Astrocyte (in vitro differentiated cells and primary cell): ENCODE measurements at regions not wholly inside any gene's neighbourhood (a gene's known extent, or its start where the extent isn't known, plus 50 kb on each side); places are given as distances from the start of the nearest gene placed in this dataset.

ENCODE experiments used
- DNase-seq: peaks from one replicate; pipeline ENCODE4 v3.0.0-alpha.2; 2010; ENCODE audit warnings: low read depth
- FAIRE-seq: peaks from 2 replicates; lab custom pipeline; 2011; peaks lifted over from hg19 to GRCh38; lab: Jason Lieb, UNC
- H2AFZ ChIP-seq: 2 replicates; pipeline ENCODE4 v1.6.0; 2012; ENCODE audit warnings: low read depth, low read length, inconsistent platforms
- H3K27ac ChIP-seq: 2 replicates; pipeline ENCODE4 v1.5.1; 2011; ENCODE audit warnings: low read depth, low read length, inconsistent platforms
- H3K27me3 ChIP-seq: 2 replicates; pipeline ENCODE4 v1.6.0; 2011; ENCODE audit warnings: low read length, inconsistent platforms; ENCODE audit not compliant: insufficient read depth
- H3K36me3 ChIP-seq: 2 replicates; pipeline ENCODE4 v1.5.1; 2011; ENCODE audit warnings: low read length, inconsistent platforms; ENCODE audit not compliant: insufficient read depth
- H3K4me1 ChIP-seq: 2 replicates; pipeline ENCODE4 v1.5.1; 2011; ENCODE audit warnings: low read length, inconsistent platforms; ENCODE audit not compliant: insufficient read depth
- H3K4me2 ChIP-seq: 2 replicates; pipeline ENCODE4 v1.6.0; 2012; ENCODE audit warnings: low read length, inconsistent platforms
- H3K4me3 ChIP-seq: 2 replicates; pipeline ENCODE4 v1.5.1; 2011; ENCODE audit warnings: low read depth, mild to moderate bottlenecking, low read length, inconsistent platforms; ENCODE audit not compliant: insufficient read depth
- H3K79me2 ChIP-seq: 2 replicates; pipeline ENCODE4 v1.6.0; 2012; ENCODE audit warnings: mild to moderate bottlenecking, low read length, inconsistent platforms; ENCODE audit not compliant: insufficient read depth
- H3K9ac ChIP-seq: 2 replicates; pipeline ENCODE4 v1.6.0; 2012; ENCODE audit warnings: mild to moderate bottlenecking, low read length, inconsistent platforms
- H3K9me3 ChIP-seq: 2 replicates; pipeline ENCODE4 v1.5.1; 2012; ENCODE audit warnings: low read depth, mild to moderate bottlenecking, low read length, inconsistent platforms; ENCODE audit not compliant: insufficient read depth
- H4K20me1 ChIP-seq: 2 replicates; pipeline ENCODE4 v1.6.0; 2012; ENCODE audit warnings: low read length, inconsistent platforms; ENCODE audit not compliant: insufficient read depth
- H3K27ac Mint-ChIP-seq: one replicate; pipeline ENCODE4 v1.8.0; 2021; ENCODE audit warnings: mild to moderate bottlenecking, mixed read lengths; ENCODE audit not compliant: unreplicated experiment
- H3K27me3 Mint-ChIP-seq: one replicate; pipeline ENCODE4 v1.8.0; 2021; ENCODE audit warnings: low read depth, mixed read lengths; ENCODE audit not compliant: unreplicated experiment
- H3K36me3 Mint-ChIP-seq: one replicate; pipeline ENCODE4 v1.8.0; 2021; ENCODE audit warnings: low read depth, mixed read lengths; ENCODE audit not compliant: unreplicated experiment
- H3K4me1 Mint-ChIP-seq: one replicate; pipeline ENCODE4 v1.8.0; 2021; ENCODE audit warnings: low read depth, mixed read lengths; ENCODE audit not compliant: unreplicated experiment
- H3K4me3 Mint-ChIP-seq: one replicate; pipeline ENCODE4 v1.8.0; 2021; ENCODE audit warnings: mild to moderate bottlenecking, moderate library complexity, mixed read lengths; ENCODE audit not compliant: unreplicated experiment
- H3K9me3 Mint-ChIP-seq: one replicate; pipeline ENCODE4 v1.8.0; 2021; ENCODE audit warnings: mild to moderate bottlenecking, mixed read lengths; ENCODE audit not compliant: unreplicated experiment
- EZH2 ChIP-seq: IDR thresholded peaks from 2 replicates; pipeline ENCODE4 v1.6.1; 2012; ENCODE audit warnings: mild to moderate bottlenecking, low read length, inconsistent platforms; ENCODE audit not compliant: insufficient read depth
- TF ChIP-seq, protein P1 (sequence below): IDR thresholded peaks from 2 replicates; pipeline ENCODE4 v1.5.1; 2011; ENCODE audit warnings: low read depth, mild to moderate bottlenecking, inconsistent platforms, low read length, moderate library complexity; ENCODE audit not compliant: insufficient read depth

- FAIRE-seq (no peak), DNase-seq (peak; percentile 70)
- Histone ChIP-seq H3K4me2 (peak overlapping the region; percentile 4), H3K9ac (no peak overlapping the region), H3K27ac (peak overlapping the region; percentile 17), H3K36me3 (no peaks in the 10 kb centered on the region), H4K20me1 (no peaks in the 10 kb centered on the region), H3K27me3 (no peaks in the 10 kb centered on the region), H3K4me1 (peaks cover 9% of the 10 kb centered on the region), H3K4me3 (no peak overlapping the region), H3K79me2 (no peaks in the 10 kb centered on the region), H2AFZ (no peak overlapping the region), H3K9me3 (no peaks in the 10 kb centered on the region)
- peaks cover 2% of the 10 kb centered on the region for H3K36me3 Mint-ChIP-seq
- no peak overlapping the region for H3K4me3 Mint-ChIP-seq
- H3K4me1 Mint-ChIP-seq, result peaks cover 13% of the 10 kb centered on the region
- TF ChIP-seq, protein P1, sequence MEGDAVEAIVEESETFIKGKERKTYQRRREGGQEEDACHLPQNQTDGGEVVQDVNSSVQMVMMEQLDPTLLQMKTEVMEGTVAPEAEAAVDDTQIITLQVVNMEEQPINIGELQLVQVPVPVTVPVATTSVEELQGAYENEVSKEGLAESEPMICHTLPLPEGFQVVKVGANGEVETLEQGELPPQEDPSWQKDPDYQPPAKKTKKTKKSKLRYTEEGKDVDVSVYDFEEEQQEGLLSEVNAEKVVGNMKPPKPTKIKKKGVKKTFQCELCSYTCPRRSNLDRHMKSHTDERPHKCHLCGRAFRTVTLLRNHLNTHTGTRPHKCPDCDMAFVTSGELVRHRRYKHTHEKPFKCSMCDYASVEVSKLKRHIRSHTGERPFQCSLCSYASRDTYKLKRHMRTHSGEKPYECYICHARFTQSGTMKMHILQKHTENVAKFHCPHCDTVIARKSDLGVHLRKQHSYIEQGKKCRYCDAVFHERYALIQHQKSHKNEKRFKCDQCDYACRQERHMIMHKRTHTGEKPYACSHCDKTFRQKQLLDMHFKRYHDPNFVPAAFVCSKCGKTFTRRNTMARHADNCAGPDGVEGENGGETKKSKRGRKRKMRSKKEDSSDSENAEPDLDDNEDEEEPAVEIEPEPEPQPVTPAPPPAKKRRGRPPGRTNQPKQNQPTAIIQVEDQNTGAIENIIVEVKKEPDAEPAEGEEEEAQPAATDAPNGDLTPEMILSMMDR, result no peak
- no peak for TF ChIP-seq EZH2
- H3K27me3 Mint-ChIP-seq, result no peaks in the 10 kb centered on the region
- peak overlapping the region; percentile 53 for H3K27ac Mint-ChIP-seq
- H3K9me3 Mint-ChIP-seq, result peaks cover 9% of the 10 kb centered on the region
Measured at GRCh38 chr1:219310181-219310728, 136.6 kb downstream of the LYPLAL1 start.

GRCh38 chr1:219308367-219308766 is 134.7 kb downstream of the LYPLAL1 start:
- peaks cover 24% of the 10 kb centered on the region for H3K4me1 ChIP-seq
- no peaks in the 10 kb centered on the region for H4K20me1 ChIP-seq
- TF ChIP-seq, protein P1, result no peak
- no peak for TF ChIP-seq EZH2
- Mint-ChIP-seq H3K27me3 (no peaks in the 10 kb centered on the region), H3K36me3 (peaks cover 2% of the 10 kb centered on the region), H3K9me3 (peaks cover 9% of the 10 kb centered on the region), H3K4me1 (peaks cover 20% of the 10 kb centered on the region), H3K4me3 (no peak overlapping the region), H3K27ac (no peak overlapping the region)
- H3K27me3 ChIP-seq, result no peaks in the 10 kb centered on the region
- no peak for FAIRE-seq
- no peaks in the 10 kb centered on the region for H3K9me3 ChIP-seq
- H2AFZ ChIP-seq, result no peak overlapping the region
- H3K27ac ChIP-seq, result no peak overlapping the region
- no peak overlapping the region for H3K9ac ChIP-seq
- no peaks in the 10 kb centered on the region for H3K79me2 ChIP-seq
- no peak overlapping the region for H3K4me3 ChIP-seq
- no peak for DNase-seq
- H3K36me3 ChIP-seq, result no peaks in the 10 kb centered on the region
- H3K4me2 ChIP-seq, result no peak overlapping the region
